Neural cell (in vitro differentiated cells): ENCODE measurements at regions not wholly inside any gene's neighbourhood (a gene's known extent, or its start where the extent isn't known, plus 50 kb on each side); places are given as distances from the start of the nearest gene placed in this dataset.

Experiments
- H2AFZ ChIP-seq: fragments of 200-600, 300-800 bp; sonication (generic), shearing (Covaris generic); 2 replicates; pipeline ENCODE4 v1.6.0; 2014; ENCODE audit warnings: low read depth, mild to moderate bottlenecking, antibody characterized with exemption, low read length, moderate library complexity
- H3F3A ChIP-seq: fragments of 200-600 bp; shearing (Covaris generic); 2 replicates; pipeline ENCODE4 v1.6.1; 2016; ENCODE audit warnings: mild to moderate bottlenecking, moderate library complexity, mixed read lengths, antibody characterized with exemption, low read length; ENCODE audit not compliant: insufficient read depth, poor library complexity, severe bottlenecking
- H3K27ac ChIP-seq: fragments of 200-600, 300-800 bp; sonication (generic), shearing (Covaris generic); 2 replicates; pipeline ENCODE4 v1.5.1; 2014; ENCODE audit warnings: mild to moderate bottlenecking, low read length, moderate library complexity
- H3K27me3 ChIP-seq: fragments of 300-800, 200-600 bp; sonication (generic), shearing (Covaris generic); 2 replicates; pipeline ENCODE4 v1.6.0; 2014; ENCODE audit warnings: mild to moderate bottlenecking, low read depth, low read length, moderate library complexity; ENCODE audit not compliant: insufficient read depth
- H3K36me3 ChIP-seq: fragments of 300-800, 200-600 bp; sonication (generic), shearing (Covaris generic); 2 replicates; pipeline ENCODE4 v1.5.1; 2014; ENCODE audit warnings: mild to moderate bottlenecking, antibody characterized with exemption, low read length, moderate library complexity; ENCODE audit not compliant: insufficient read depth
- H3K4me2 ChIP-seq: fragments of 300-800, 200-600 bp; sonication (generic), shearing (Covaris generic); 2 replicates; pipeline ENCODE4 v1.6.0; 2014; ENCODE audit warnings: mild to moderate bottlenecking, low read length
- H3K4me3 ChIP-seq: fragments of 300-800, 200-600 bp; sonication (generic), shearing (Covaris generic); 2 replicates; pipeline ENCODE4 v1.5.1; 2014; ENCODE audit warnings: mild to moderate bottlenecking, low read length, moderate library complexity
- H3K79me2 ChIP-seq: fragments of 200-600 bp; shearing (Covaris generic); replicated peaks from 2 replicates; pipeline ENCODE4 v1.6.0; 2014; ENCODE audit warnings: mild to moderate bottlenecking, low read length, moderate library complexity; ENCODE audit not compliant: insufficient read depth
- H3K9ac ChIP-seq: fragments of 300-800, 200-600 bp; sonication (generic), shearing (Covaris generic); 2 replicates; pipeline ENCODE4 v1.6.1; 2016; ENCODE audit warnings: mild to moderate bottlenecking, low read length, mixed read lengths
- H3K9me2 ChIP-seq: fragments of 200-600 bp; shearing (Covaris generic); 2 replicates; pipeline ENCODE4 v1.6.1; 2016; ENCODE audit warnings: mild to moderate bottlenecking, low read length, mixed read lengths; ENCODE audit not compliant: insufficient read depth
- H3K9me3 ChIP-seq: fragments of 200-600, 300-800 bp; sonication (generic), shearing (Covaris generic); 2 replicates; pipeline ENCODE4 v1.6.1; 2016; ENCODE audit warnings: mild to moderate bottlenecking, mixed run types, low read length, moderate library complexity, mixed read lengths
- H4K20me1 ChIP-seq: fragments of 200-600 bp; shearing (Covaris generic); 2 replicates; pipeline ENCODE4 v1.6.1; 2016; ENCODE audit warnings: mild to moderate bottlenecking, mixed run types; ENCODE audit not compliant: insufficient read depth
- EP300 ChIP-seq: fragments of 450-650 bp; conservative IDR thresholded peaks from 2 replicates; pipeline ENCODE4 v1.6.1; 2014; ENCODE audit warnings: antibody characterized with exemption, mild to moderate bottlenecking, moderate library complexity; ENCODE audit not compliant: poor library complexity, severe bottlenecking
- EZH2 ChIP-seq: fragments of 200-600, 300-800 bp; shearing (Covaris generic), sonication (generic); IDR thresholded peaks from 2 replicates; pipeline ENCODE4 v1.6.1; 2014; ENCODE audit warnings: antibody characterized with exemption, low read length, borderline replicate concordance, mild to moderate bottlenecking; ENCODE audit not compliant: insufficient read depth, poor library complexity, severe bottlenecking
- MXI1 ChIP-seq: fragments of 450-650 bp; conservative IDR thresholded peaks from 2 replicates; pipeline ENCODE4 v1.6.1; 2014; ENCODE audit warnings: antibody characterized with exemption, mild to moderate bottlenecking; ENCODE audit not compliant: poor library complexity, severe bottlenecking
- POLR2AphosphoS5 ChIP-seq: IDR thresholded peaks from 2 replicates; pipeline ENCODE4 v1.6.1; 2012
- RAD21 ChIP-seq: fragments of 450-650 bp; conservative IDR thresholded peaks from 2 replicates; pipeline ENCODE4 v1.6.1; 2014; ENCODE audit warnings: antibody characterized with exemption, mild to moderate bottlenecking, moderate library complexity
- SMC3 ChIP-seq: fragments of 450-650 bp; conservative IDR thresholded peaks from 2 replicates; pipeline ENCODE4 v1.6.1; 2014; ENCODE audit warnings: antibody characterized with exemption, mild to moderate bottlenecking, moderate library complexity; ENCODE audit not compliant: poor library complexity
- TAF1 ChIP-seq: IDR thresholded peaks from 2 replicates; pipeline ENCODE4 v1.6.1; 2012; ENCODE audit warnings: low read depth
- small RNA-seq, 3 experiments: library from RNA; depleted of rRNA; stranded (forward); fragments of <200 nt; gene quantifications; one replicate each; pipeline ENCODE3, GENCODE V24; 2012
- TF ChIP-seq, protein P1 (sequence below): fragments of 450-650 bp; IDR thresholded peaks from 2 replicates; pipeline ENCODE4 v1.5.1; 2014; ENCODE audit warnings: antibody characterized with exemption, mild to moderate bottlenecking, moderate library complexity; ENCODE audit not compliant: poor library complexity, severe bottlenecking
- TF ChIP-seq, protein P2 (sequence below): IDR thresholded peaks from 2 replicates; pipeline ENCODE4 v1.6.1; 2012; ENCODE audit warnings: borderline replicate concordance

DNA sequence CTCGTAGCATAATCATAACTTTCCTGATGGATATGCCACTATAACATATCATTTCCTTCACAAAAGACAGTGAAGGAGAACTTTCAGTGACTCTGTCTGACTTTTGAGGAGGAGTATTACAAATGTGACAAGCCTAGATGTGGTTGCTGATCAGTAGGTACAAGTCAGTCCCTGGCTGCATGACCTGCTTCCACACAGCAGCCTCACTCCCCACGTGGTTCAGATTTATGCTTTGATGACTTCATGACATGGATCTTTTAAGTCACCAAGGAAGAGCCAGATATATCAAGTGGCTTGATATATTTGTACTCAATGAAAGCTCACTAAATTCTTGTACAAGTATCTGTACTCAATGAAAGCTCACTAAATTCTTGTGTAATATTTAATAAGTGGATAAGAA lies 50.9 kb upstream of the MKLN1 start:
- Histone ChIP-seq H3F3A (no peaks in the 10 kb centered on the region), H3K9me2 (no peaks in the 10 kb centered on the region), H3K36me3 (no peaks in the 10 kb centered on the region), H3K9ac (no peak overlapping the region), H3K9me3 (no peaks in the 10 kb centered on the region), H2AFZ (no peak overlapping the region), H4K20me1 (no peaks in the 10 kb centered on the region), H3K27me3 (no peaks in the 10 kb centered on the region), H3K27ac (no peak overlapping the region), H3K79me2 (no peaks in the 10 kb centered on the region), H3K4me3 (no peak overlapping the region), H3K4me2 (no peak overlapping the region)
- no peak for TF ChIP-seq SMC3
- no peak for TF ChIP-seq EP300
- no peak for TF ChIP-seq EZH2
- no peak for TF ChIP-seq TAF1
- no peak for TF ChIP-seq POLR2AphosphoS5
- TF ChIP-seq, protein P1, sequence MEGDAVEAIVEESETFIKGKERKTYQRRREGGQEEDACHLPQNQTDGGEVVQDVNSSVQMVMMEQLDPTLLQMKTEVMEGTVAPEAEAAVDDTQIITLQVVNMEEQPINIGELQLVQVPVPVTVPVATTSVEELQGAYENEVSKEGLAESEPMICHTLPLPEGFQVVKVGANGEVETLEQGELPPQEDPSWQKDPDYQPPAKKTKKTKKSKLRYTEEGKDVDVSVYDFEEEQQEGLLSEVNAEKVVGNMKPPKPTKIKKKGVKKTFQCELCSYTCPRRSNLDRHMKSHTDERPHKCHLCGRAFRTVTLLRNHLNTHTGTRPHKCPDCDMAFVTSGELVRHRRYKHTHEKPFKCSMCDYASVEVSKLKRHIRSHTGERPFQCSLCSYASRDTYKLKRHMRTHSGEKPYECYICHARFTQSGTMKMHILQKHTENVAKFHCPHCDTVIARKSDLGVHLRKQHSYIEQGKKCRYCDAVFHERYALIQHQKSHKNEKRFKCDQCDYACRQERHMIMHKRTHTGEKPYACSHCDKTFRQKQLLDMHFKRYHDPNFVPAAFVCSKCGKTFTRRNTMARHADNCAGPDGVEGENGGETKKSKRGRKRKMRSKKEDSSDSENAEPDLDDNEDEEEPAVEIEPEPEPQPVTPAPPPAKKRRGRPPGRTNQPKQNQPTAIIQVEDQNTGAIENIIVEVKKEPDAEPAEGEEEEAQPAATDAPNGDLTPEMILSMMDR = no peak
- TF ChIP-seq, protein P2, sequence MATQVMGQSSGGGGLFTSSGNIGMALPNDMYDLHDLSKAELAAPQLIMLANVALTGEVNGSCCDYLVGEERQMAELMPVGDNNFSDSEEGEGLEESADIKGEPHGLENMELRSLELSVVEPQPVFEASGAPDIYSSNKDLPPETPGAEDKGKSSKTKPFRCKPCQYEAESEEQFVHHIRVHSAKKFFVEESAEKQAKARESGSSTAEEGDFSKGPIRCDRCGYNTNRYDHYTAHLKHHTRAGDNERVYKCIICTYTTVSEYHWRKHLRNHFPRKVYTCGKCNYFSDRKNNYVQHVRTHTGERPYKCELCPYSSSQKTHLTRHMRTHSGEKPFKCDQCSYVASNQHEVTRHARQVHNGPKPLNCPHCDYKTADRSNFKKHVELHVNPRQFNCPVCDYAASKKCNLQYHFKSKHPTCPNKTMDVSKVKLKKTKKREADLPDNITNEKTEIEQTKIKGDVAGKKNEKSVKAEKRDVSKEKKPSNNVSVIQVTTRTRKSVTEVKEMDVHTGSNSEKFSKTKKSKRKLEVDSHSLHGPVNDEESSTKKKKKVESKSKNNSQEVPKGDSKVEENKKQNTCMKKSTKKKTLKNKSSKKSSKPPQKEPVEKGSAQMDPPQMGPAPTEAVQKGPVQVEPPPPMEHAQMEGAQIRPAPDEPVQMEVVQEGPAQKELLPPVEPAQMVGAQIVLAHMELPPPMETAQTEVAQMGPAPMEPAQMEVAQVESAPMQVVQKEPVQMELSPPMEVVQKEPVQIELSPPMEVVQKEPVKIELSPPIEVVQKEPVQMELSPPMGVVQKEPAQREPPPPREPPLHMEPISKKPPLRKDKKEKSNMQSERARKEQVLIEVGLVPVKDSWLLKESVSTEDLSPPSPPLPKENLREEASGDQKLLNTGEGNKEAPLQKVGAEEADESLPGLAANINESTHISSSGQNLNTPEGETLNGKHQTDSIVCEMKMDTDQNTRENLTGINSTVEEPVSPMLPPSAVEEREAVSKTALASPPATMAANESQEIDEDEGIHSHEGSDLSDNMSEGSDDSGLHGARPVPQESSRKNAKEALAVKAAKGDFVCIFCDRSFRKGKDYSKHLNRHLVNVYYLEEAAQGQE = no peak
- no peak for TF ChIP-seq MXI1
- no peak for TF ChIP-seq RAD21

Small RNAs in the stretch of these regions (small RNA-seq; reads per million reads assigned to genes)
- 0 reads per million in 3 experiments for gene AC016831.3
- gene RNU6-1010P = 0 reads per million in 3 experiments
